HG03354 (cell line): ENCODE measurements at regions not wholly inside any gene's neighbourhood (a gene's known extent, or its start where the extent isn't known, plus 50 kb on each side); places are given as distances from the start of the nearest gene placed in this dataset.
A peak's percentile ranks its signal among the peaks of the same experiment; 100 is the strongest.

ENCODE experiments used
- ATAC-seq: cut with Tn5 transposase; IDR thresholded peaks from one replicate; pipeline ENCODE4 v1.9.1; 2021; ENCODE audit warnings: mild to moderate bottlenecking; ENCODE audit not compliant: unreplicated experiment, poor library complexity, severe bottlenecking

- no peak for ATAC-seq
Measured at GRCh38 chr12:58067610-58068387, 126.4 kb downstream of the ATP23 start.

GRCh38 chr12:58068706-58069105 lies 127.3 kb downstream of the ATP23 start:
- ATAC-seq = no peak

GRCh38 chr12:58069268-58069963 lies 128.0 kb downstream of the ATP23 start:
- ATAC-seq = no peak

- ATAC-seq = no peak
Measured at GRCh38 chr12:58071994-58072393, 130.6 kb downstream of the ATP23 start.

GRCh38 chr12:58074259-58074658 lies 132.9 kb downstream of the ATP23 start:
- no peak for ATAC-seq

- no peak for ATAC-seq
Measured at GRCh38 chr12:58079806-58080205, 138.4 kb downstream of the ATP23 start.

GRCh38 chr12:58081488-58081887 lies 140.1 kb downstream of the ATP23 start:
- ATAC-seq = no peak

GRCh38 chr12:58082996-58083395 lies 141.6 kb downstream of the ATP23 start:
- ATAC-seq = no peak

- no peak for ATAC-seq
Measured at GRCh38 chr12:58086006-58086405, 144.6 kb downstream of the ATP23 start.

GRCh38 chr12:58086930-58087329 lies 145.6 kb downstream of the ATP23 start:
- no peak for ATAC-seq

- ATAC-seq = no peak
Measured at GRCh38 chr12:58087423-58088127, 146.2 kb downstream of the ATP23 start.

- no peak for ATAC-seq
Measured at GRCh38 chr12:58089588-58089987, 148.2 kb downstream of the ATP23 start.

- no peak for ATAC-seq
Measured at GRCh38 chr12:58090685-58091084, 149.3 kb downstream of the ATP23 start.

- ATAC-seq = peak; percentile 42
Measured at GRCh38 chr12:58095002-58095401, 153.6 kb downstream of the ATP23 start.

- no peak for ATAC-seq
Measured at GRCh38 chr12:58097741-58098140, 156.4 kb downstream of the ATP23 start.

- no peak for ATAC-seq
Measured at GRCh38 chr12:58099476-58099875, 158.1 kb downstream of the ATP23 start.

GRCh38 chr12:58104351-58104755 lies 163.0 kb downstream of the ATP23 start:
- no peak for ATAC-seq

GRCh38 chr12:58105225-58106119 lies 164.1 kb downstream of the ATP23 start:
- ATAC-seq = no peak

GRCh38 chr12:58106195-58106594 lies 164.8 kb downstream of the ATP23 start:
- no peak for ATAC-seq

- no peak for ATAC-seq
Measured at GRCh38 chr12:58117201-58117600, 175.8 kb downstream of the ATP23 start.
